Colonic mucosa (tissue), 4 donors: ENCODE measurements at regions not wholly inside any gene's neighbourhood (a gene's known extent, or its start where the extent isn't known, plus 50 kb on each side); places are given as distances from the start of the nearest gene placed in this dataset.
"Not testable (repeated sequence)": the region's sequence is repeated elsewhere in the genome, so short reads cannot be mapped to it uniquely, and the experiment has no call there.

Experiments
- DNase-seq: peaks from one replicate; pipeline ENCODE4 v3.0.0-alpha.2; 2020
- H3K27ac ChIP-seq: fragments of 200-600 bp; one replicate; pipeline ENCODE4 v1.8.0; 2021
- H3K27me3 ChIP-seq: fragments of 200-600 bp; one replicate; pipeline ENCODE4 v1.8.0; 2021
- H3K36me3 ChIP-seq: fragments of 200-600 bp; one replicate; pipeline ENCODE4 v1.8.0; 2021
- H3K4me1 ChIP-seq: fragments of 200-600 bp; one replicate; pipeline ENCODE4 v1.8.0; 2021; ENCODE audit warnings: mild to moderate bottlenecking
- H3K4me3 ChIP-seq: fragments of 200-600 bp; one replicate; pipeline ENCODE4 v1.8.0; 2021
- H3K9ac ChIP-seq, 2 donors: one replicate each; pipeline ENCODE4 v1.7.0; 2013; ENCODE audit warnings: control low read depth in 2 of 2, low read depth in 2 of 2, low read length in 2 of 2
- H3K9me3 ChIP-seq: fragments of 200-600 bp; one replicate; pipeline ENCODE4 v1.8.0; 2021
- intact Hi-C: fragments of 100-400 bp; cut with DNase I; formaldehyde crosslinking; loops from one replicate; pipeline ENCODE4 v1.14.1; 2022
- donor health status: healthy.
- donor health status: DM: no; HTN: no; CAD: no.
- donor health status: DM: no; HTN: no; CAD: no.

DNA sequence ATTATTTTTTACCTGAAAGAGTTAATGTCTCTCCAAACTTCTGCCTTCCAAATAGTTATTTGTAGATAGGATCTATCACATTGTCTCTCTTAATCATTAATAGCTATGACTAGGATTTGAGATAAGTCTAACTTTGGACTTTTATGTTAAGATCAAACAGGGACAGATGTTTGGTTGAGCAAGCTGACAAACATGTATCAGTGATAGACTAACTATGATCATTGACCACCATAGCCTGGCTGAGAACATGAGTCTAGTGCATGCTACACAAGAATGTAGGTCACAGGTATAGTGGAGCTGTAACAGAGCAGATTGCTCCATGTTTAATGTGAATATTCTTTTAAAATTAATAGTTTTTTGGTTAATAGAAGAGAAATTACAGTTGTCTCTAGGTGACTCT, 52.0 kb downstream of the SYT15B start:
- DNase-seq, intact Hi-C loops, H3K9ac ChIP-seq, H3K36me3 ChIP-seq, H3K9me3 ChIP-seq, H3K27ac ChIP-seq, H3K27me3 ChIP-seq, H3K4me1 ChIP-seq, H3K4me3 ChIP-seq: not testable (repeated sequence)

DNA sequence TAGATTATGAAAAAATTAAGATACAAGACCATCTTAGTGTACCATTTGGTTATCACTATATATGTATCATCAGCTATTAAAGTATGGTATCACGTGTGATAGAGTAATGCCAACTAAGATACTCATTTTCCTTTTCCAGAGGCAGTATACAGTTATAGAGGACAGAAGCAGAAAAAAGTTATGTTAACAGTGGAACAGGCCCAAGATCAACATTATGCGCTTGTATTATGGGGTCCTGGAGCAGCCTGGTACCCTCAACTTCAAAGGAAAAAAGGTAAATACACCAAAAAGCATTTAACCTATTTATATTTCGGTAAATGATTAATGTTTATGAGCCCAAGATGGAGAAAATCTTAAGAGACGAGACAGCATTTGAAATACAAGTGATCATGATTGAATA, 52.9 kb downstream of the SYT15B start:
- H3K9me3 ChIP-seq, H3K4me3 ChIP-seq, intact Hi-C loops, H3K27ac ChIP-seq, H3K36me3 ChIP-seq, DNase-seq, H3K4me1 ChIP-seq, H3K9ac ChIP-seq, H3K27me3 ChIP-seq: not testable (repeated sequence)

DNA sequence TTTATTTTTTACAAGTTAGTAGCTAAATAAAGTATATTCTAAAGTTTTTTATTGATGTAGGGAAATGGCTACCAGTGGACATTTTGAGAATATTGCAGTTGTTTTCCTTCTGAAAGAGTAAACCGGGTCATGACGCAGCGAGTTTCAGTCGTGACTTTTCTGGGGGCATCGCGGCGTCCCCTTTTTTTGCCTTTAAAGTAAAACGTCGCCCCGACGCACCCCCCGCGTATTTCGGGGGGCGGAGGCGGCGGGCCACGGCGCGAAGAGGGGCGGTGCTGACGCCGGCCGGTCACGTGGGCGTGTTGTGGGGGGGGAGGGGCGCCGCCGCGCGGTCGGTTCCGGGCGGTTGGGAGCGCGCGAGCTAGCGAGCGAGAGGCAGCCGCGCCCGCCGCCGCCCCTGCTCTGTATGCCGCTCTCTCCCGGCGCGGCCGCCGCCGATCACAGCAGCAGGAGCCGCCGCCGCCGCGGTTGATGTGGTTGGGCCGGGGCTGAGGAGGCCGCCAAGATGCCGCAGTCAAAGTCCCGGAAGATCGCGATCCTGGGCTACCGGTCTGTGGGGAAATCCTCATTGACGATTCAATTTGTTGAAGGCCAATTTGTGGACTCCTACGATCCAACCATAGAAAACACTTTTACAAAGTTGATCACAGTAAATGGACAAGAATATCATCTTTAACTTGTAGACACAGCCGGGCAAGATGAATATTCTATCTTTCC, 57.5 kb downstream of the SYT15B start:
- intact Hi-C loops, H3K9me3 ChIP-seq, H3K27ac ChIP-seq, H3K9ac ChIP-seq, H3K36me3 ChIP-seq, H3K27me3 ChIP-seq, H3K4me1 ChIP-seq: not testable (repeated sequence)
- H3K4me3 ChIP-seq: peak overlapping the region; percentile 28
- DNase-seq: peak; percentile 80

DNA sequence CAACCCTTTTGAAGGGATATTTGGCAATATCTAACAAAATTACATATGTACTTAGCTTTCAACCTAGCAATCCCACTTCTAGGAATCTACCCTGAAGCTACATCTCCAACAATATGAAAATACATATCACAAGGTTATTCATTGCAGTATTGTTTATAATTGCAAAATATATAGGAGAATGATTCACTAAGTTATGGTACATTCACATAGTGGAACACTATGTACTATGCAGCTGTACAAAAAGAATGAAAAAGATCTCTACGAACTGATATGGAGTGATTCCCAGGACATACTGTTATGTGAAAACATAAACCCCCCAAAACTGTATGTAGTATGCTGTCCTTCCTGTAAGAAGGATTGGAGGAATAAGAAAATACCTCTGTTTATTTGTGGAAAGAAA, 62.1 kb downstream of the SYT15B start:
- H3K36me3 ChIP-seq, H3K9me3 ChIP-seq, H3K27me3 ChIP-seq, DNase-seq, H3K4me3 ChIP-seq, H3K27ac ChIP-seq, H3K9ac ChIP-seq, intact Hi-C loops, H3K4me1 ChIP-seq: not testable (repeated sequence)

DNA sequence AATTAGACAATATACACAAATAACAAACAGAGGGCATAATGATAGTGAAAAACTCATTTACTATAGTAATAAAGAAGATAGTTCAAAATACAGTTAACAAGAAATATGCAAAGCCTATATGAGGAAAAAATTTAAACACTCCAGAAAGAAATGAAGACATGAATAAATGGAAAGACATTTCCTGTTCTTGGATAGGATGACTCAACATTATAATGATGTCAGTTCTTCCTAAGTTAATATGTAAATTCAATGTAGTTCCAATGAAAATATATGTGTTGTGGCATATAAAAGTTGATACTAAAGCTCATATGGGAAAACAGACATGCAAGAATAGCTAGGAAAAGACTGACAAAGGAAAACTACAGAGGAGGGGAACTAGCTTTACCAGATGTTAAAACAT, 63.5 kb downstream of the SYT15B start:
- H3K9me3 ChIP-seq, H3K9ac ChIP-seq, DNase-seq, intact Hi-C loops, H3K4me1 ChIP-seq, H3K4me3 ChIP-seq, H3K36me3 ChIP-seq, H3K27me3 ChIP-seq, H3K27ac ChIP-seq: not testable (repeated sequence)

DNA sequence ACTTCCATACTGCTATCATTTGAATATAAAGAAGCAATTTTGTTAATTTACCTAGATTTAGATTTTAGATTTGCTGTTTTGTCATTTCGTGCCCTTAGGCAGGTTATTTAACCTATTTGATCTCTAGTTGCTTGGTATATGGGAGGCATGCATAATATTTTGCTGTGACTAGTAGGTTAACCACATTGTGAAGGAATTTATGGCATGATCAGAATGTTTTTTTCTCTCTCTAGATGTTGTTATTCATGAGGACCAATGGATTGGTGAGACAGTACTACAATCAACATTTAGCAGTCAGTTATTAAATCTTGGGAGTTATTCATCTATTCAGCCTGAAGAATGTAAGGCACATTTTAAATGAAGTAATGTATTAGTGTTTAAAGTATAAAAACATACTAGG, 67.2 kb downstream of the SYT15B start:
- intact Hi-C loops, H3K4me3 ChIP-seq, DNase-seq, H3K36me3 ChIP-seq, H3K9me3 ChIP-seq, H3K4me1 ChIP-seq, H3K9ac ChIP-seq, H3K27me3 ChIP-seq, H3K27ac ChIP-seq: not testable (repeated sequence)

DNA sequence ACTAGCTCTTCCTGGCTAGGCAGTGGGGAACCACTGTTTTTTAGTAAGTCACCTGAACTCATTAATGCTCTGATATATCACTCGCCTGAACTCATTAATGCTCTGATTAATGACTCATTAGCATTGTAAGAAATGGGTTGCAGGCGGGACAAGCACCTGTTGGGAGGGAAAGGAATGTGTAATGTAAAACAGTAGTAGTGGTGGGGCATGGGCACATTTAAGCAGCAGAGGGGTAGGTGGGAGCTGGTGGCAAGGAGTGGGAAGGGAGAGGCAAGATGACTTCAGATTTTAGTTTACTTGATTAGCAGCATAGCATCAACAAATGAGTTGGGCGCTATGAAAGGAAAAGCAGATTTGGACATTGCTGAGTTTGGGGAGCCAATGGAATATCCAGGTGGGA, 68.2 kb downstream of the SYT15B start:
- H3K36me3 ChIP-seq, DNase-seq, H3K4me1 ChIP-seq, H3K27ac ChIP-seq, H3K9me3 ChIP-seq, H3K27me3 ChIP-seq, H3K9ac ChIP-seq, intact Hi-C loops, H3K4me3 ChIP-seq: not testable (repeated sequence)

DNA sequence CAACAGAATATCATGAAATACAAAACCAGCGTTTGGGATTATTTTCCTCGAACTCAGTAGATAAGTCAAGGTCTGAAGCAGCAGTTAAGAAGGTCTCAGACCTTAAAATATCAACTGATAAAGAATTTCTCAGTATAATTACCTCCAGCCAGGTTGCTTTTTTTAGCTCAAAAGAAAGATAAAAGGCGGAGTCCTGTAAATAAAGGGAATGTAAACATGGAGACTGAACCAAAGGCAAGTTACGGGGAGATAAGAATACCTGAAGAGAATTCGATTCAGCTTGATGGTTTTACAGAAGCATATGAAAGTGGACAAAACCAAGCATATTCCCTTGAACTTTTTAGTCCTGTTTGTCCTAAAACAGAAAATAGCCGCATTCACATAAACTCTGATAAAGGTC, 73.1 kb downstream of the SYT15B start:
- DNase-seq, H3K9ac ChIP-seq, H3K4me3 ChIP-seq, H3K27me3 ChIP-seq, H3K36me3 ChIP-seq, H3K4me1 ChIP-seq, intact Hi-C loops, H3K27ac ChIP-seq, H3K9me3 ChIP-seq: not testable (repeated sequence)

DNA sequence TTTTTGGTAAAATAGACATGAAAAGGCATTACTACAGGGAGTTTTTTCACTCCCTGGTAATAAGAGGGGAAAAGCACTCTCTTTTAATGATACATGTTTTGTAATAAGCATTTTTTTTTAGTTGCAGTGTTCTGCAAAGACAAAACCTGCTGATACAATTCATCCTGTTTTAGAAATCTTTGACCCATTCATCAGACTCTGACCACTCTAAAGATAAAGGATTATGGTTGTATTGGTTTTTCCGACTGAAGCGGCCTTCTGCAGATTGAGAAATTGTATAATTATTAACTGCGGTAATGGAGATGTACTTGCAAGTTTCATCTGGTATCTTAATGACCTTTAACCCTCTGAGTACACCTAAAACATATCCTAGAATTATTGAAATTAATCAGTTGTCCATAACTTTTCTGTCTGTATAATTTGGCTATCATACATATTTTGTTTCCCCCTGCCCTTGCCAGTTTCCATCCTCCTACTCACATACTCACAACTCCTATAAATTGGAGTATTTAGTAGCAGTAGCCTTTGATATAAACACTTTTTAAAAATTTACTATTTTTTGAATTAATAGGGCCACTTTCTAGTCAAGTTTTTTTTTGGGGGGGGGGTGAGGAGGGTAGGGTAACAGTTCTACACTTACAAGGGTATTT, 79.4 kb downstream of the SYT15B start:
- H3K9ac ChIP-seq, H3K4me3 ChIP-seq, H3K36me3 ChIP-seq, H3K27ac ChIP-seq, H3K9me3 ChIP-seq, H3K4me1 ChIP-seq, H3K27me3 ChIP-seq, DNase-seq, intact Hi-C loops: not testable (repeated sequence)

DNA sequence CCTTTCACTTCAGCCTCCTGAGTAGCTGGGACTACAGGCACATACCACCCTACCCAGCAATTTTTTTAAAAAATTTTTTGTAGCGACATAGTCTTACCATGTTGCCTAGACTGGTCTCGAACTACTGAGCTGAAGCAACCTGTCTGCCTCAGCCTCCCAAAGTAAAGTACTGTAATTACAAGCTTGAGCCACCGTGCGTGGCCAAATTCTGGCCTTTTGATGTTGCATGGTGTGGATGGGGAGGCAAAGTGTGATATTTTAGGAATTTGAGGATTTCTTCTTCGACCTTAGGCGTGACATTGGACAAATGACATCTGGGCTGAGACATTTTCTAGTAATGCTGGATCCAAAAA, 81.8 kb downstream of the SYT15B start:
- H3K9ac ChIP-seq, DNase-seq, H3K27me3 ChIP-seq, H3K4me3 ChIP-seq, intact Hi-C loops, H3K4me1 ChIP-seq, H3K9me3 ChIP-seq, H3K36me3 ChIP-seq, H3K27ac ChIP-seq: not testable (repeated sequence)

DNA sequence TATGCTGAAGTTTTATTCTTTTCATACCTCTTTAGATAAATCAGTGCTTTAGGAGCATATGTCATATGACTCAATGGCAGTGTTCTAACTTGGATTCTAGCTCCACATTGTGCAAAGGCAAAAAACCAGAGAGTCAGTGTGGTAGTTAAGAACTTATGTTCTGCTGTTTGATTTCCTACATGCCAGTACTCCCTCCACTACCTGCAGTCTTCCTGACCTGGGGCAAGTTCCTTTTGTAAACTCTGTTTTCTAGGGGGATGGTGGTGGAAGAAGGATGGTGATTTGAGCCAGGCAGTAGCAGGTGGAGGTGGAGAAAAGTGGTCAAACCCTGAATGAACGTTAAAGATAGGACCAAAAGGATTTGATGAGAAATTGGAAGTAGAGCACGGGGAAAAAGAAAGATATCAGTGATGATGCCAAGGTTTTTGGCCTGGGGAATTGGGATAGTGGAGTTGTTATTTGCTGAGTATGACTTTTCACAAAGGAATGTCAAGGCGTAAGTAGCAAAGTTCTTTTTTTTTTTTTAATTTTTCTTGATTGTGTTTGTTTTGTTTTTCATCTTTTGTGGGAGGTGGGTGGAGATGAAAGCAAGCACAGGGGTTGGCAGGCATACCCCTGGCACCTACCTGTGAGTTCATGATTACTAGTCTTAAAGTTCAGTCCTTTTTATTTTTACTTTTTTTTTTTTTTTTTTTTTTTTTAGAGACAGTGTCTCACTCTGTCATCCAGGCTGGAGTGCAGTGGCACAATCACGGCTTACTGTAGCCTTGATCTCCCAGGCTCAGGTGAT, 82.3 kb downstream of the SYT15B start:
- H3K9me3 ChIP-seq, H3K27ac ChIP-seq, intact Hi-C loops, H3K4me3 ChIP-seq, DNase-seq, H3K36me3 ChIP-seq, H3K27me3 ChIP-seq, H3K4me1 ChIP-seq, H3K9ac ChIP-seq: not testable (repeated sequence)

DNA sequence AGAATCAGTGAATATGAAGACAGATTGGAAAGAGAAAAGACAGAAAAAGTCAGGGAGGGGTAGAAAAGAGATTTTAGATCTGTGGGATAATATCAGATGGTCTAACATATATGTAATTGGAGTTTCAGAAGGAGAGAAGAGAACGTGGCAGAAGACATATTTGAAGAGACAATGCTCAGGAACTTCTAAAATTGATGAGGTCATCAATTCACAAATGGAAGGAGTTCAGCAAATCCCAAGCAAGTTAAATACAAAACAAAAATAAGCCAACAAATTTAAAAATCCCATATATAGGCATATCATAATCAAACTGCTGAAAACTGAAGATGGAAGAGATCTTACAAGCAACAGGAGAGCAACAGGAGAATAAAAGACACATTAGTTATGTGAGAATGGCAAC, 87.3 kb downstream of the SYT15B start:
- H3K27ac ChIP-seq, DNase-seq, intact Hi-C loops, H3K4me1 ChIP-seq, H3K9me3 ChIP-seq, H3K36me3 ChIP-seq, H3K4me3 ChIP-seq, H3K27me3 ChIP-seq, H3K9ac ChIP-seq: not testable (repeated sequence)

DNA sequence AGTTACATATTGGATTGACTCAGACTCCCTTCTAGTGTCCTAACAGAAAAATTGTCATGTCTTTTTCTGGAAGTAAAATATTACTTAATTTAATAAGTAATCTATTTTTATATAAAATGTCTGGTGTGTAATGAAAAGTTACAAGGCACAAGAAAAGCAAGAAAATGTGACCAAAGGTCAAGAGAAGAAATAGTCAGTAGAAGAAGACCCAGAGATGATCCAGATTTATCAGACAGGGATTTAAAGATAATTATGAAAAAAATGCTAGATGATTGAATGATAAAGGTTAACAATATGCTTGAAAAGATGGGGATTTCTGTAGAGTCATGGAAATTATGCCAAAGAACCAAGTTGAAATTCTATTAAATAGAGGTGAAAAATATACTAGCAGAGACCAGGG, 87.8 kb downstream of the SYT15B start:
- H3K36me3 ChIP-seq, DNase-seq, H3K9me3 ChIP-seq, H3K27ac ChIP-seq, intact Hi-C loops, H3K4me3 ChIP-seq, H3K27me3 ChIP-seq, H3K4me1 ChIP-seq, H3K9ac ChIP-seq: not testable (repeated sequence)
